ENCODE measurements at regions not wholly inside any gene's neighbourhood (a gene's known extent, or its start where the extent isn't known, plus 50 kb on each side); places are given as distances from the start of the nearest gene placed in this dataset.
"Not testable (repeated sequence)": the region's sequence is repeated elsewhere in the genome, so short reads cannot be mapped to it uniquely, and the experiment has no call there.

GRCh38 chr12:88828537-88828936, 248.3 kb upstream of the KITLG start:
- not testable (repeated sequence) for H3K36me3 ChIP-seq (ENCODE audit: insufficient read depth, low read length); H3K27ac ChIP-seq (ENCODE audit: low read depth, low read length); H3K9ac ChIP-seq (ENCODE audit: low read depth, low read length); H3K4me1 ChIP-seq (ENCODE audit: insufficient read depth, low read length); H3K4me3 ChIP-seq (ENCODE audit: low read length); H3K27me3 ChIP-seq (ENCODE audit: insufficient read depth, low read length); H3K9me3 ChIP-seq (ENCODE audit: insufficient read depth, low read depth, low read length)
- WGBS: 100% methylated on average over 2 of the region's 2 CpGs

DNA sequence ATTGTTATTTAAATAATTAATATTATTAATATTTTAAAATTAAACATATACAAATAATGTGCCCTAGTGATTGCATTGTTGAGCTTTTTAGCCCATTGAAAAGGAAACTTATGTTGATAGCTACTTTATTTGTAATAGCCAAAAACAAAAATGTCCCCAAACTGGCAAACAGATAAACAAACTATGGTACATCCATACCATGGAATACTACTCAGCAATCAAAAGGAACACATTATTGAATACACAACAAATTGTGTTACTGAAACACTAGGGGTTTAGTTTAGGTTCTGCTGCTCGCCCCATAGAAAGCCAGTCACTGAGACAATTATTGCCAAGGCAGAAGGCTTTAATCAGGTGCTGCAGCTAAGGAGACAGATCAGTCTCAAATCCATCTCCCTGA, 239.7 kb upstream of the KITLG start:
- Histone ChIP-seq H3K4me3 (ENCODE audit: low read length) (no peak overlapping the region), H3K27me3 (ENCODE audit: insufficient read depth, low read length) (no peaks in the 10 kb centered on the region), H3K27ac (ENCODE audit: low read depth, low read length) (no peak overlapping the region), H3K36me3 (ENCODE audit: insufficient read depth, low read length) (no peaks in the 10 kb centered on the region), H3K9me3 (ENCODE audit: insufficient read depth, low read depth, low read length) (peaks cover 6% of the 10 kb centered on the region; the same call in 1 of the 2 replicates), H3K4me1 (ENCODE audit: insufficient read depth, low read length) (no peaks in the 10 kb centered on the region), H3K9ac (ENCODE audit: low read depth, low read length) (no peak overlapping the region)
- WGBS: 100% methylated on average over 1 of the region's 1 CpG

DNA sequence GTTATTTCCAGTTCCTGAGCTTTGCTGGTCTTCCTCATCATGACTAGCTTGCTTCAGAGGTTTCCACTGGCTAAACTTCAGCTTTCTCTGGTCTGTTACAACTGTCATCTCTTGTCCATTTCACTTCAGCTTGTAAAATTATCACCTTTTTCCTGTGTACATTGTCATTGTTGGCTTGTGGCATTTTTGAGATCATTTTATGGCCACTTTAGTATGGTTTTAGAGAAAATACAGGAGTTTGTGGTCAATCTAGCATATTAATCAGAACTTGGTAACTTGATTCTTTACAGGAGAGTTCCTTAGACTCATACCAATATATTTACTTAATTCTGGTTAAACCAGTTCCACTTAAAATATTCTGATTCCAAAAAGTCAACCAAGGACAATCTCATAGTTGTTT, 235.9 kb upstream of the KITLG start:
- no peaks in the 10 kb centered on the region for H3K36me3 ChIP-seq (ENCODE audit: insufficient read depth, low read length)
- no peak overlapping the region for H3K9ac ChIP-seq (ENCODE audit: low read depth, low read length)
- H3K27ac ChIP-seq (ENCODE audit: low read depth, low read length): no peak overlapping the region
- H3K9me3 ChIP-seq (ENCODE audit: insufficient read depth, low read depth, low read length): peaks cover 6% of the 10 kb centered on the region; the same call in 1 of the 2 replicates
- H3K4me1 ChIP-seq (ENCODE audit: insufficient read depth, low read length): no peaks in the 10 kb centered on the region
- H3K4me3 ChIP-seq (ENCODE audit: low read length): no peak overlapping the region
- H3K27me3 ChIP-seq (ENCODE audit: insufficient read depth, low read length): no peaks in the 10 kb centered on the region

DNA sequence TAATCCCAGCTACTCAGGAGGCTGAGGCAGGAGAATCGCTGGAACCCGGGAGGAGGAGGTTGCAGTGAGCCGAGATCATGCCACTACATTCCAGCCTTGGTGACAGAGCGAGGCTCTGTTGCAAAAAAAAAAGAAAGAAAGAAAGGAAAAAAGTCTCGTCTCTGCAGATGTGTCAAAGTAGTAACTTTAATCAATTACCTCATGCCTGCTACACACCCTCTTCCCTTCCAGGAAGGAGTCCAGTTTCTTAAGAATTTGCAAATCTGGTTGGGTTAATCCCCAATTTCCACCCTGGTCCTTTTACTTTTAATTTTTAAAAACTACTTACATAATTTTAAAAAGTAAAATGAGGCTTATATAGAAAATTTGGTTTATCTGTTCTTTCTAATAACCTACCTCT, 234.5 kb upstream of the KITLG start:
- Histone ChIP-seq H3K4me1 (ENCODE audit: insufficient read depth, low read length) (no peaks in the 10 kb centered on the region), H3K9ac (ENCODE audit: low read depth, low read length) (no peak overlapping the region), H3K4me3 (ENCODE audit: low read length) (no peak overlapping the region), H3K9me3 (ENCODE audit: insufficient read depth, low read depth, low read length) (peaks cover 3% of the 10 kb centered on the region; the same call in 1 of the 2 replicates), H3K27ac (ENCODE audit: low read depth, low read length) (no peak overlapping the region), H3K27me3 (ENCODE audit: insufficient read depth, low read length) (no peaks in the 10 kb centered on the region), H3K36me3 (ENCODE audit: insufficient read depth, low read length) (no peaks in the 10 kb centered on the region)
- 92% methylated on average over 5 of the region's 5 CpGs for WGBS

- no peaks in the 10 kb centered on the region for H3K36me3 ChIP-seq (ENCODE audit: insufficient read depth, low read length)
- no peaks in the 10 kb centered on the region for H3K27me3 ChIP-seq (ENCODE audit: insufficient read depth, low read length)
- H3K9ac ChIP-seq (ENCODE audit: low read depth, low read length): no peak overlapping the region
- no peak overlapping the region for H3K4me3 ChIP-seq (ENCODE audit: low read length)
- WGBS: no CpG with 5 or more reads among the region's 1 CpG
- no peaks in the 10 kb centered on the region for H3K9me3 ChIP-seq (ENCODE audit: insufficient read depth, low read depth, low read length)
- H3K4me1 ChIP-seq (ENCODE audit: insufficient read depth, low read length): no peaks in the 10 kb centered on the region
- no peak overlapping the region for H3K27ac ChIP-seq (ENCODE audit: low read depth, low read length)
Measured at GRCh38 chr12:88812610-88813009, 232.3 kb upstream of the KITLG start.

GRCh38 chr12:88810806-88811205, 230.5 kb upstream of the KITLG start:
- Histone ChIP-seq H3K36me3 (ENCODE audit: insufficient read depth, low read length) (no peaks in the 10 kb centered on the region), H3K9me3 (ENCODE audit: insufficient read depth, low read depth, low read length) (no peaks in the 10 kb centered on the region), H3K27me3 (ENCODE audit: insufficient read depth, low read length) (no peaks in the 10 kb centered on the region), H3K27ac (ENCODE audit: low read depth, low read length) (no peak overlapping the region), H3K4me3 (ENCODE audit: low read length) (no peak overlapping the region), H3K9ac (ENCODE audit: low read depth, low read length) (no peak overlapping the region), H3K4me1 (ENCODE audit: insufficient read depth, low read length) (no peaks in the 10 kb centered on the region)
- 97% methylated on average over 1 of the region's 1 CpG for WGBS

- not testable (repeated sequence) for H3K4me3 ChIP-seq (ENCODE audit: low read length); H3K27ac ChIP-seq (ENCODE audit: low read depth, low read length); H3K9ac ChIP-seq (ENCODE audit: low read depth, low read length); H3K4me1 ChIP-seq (ENCODE audit: insufficient read depth, low read length); H3K27me3 ChIP-seq (ENCODE audit: insufficient read depth, low read length); H3K36me3 ChIP-seq (ENCODE audit: insufficient read depth, low read length); H3K9me3 ChIP-seq (ENCODE audit: insufficient read depth, low read depth, low read length)
- 93% methylated on average over 1 of the region's 1 CpG for WGBS
Measured at GRCh38 chr12:88809841-88810240, 229.6 kb upstream of the KITLG start.

DNA sequence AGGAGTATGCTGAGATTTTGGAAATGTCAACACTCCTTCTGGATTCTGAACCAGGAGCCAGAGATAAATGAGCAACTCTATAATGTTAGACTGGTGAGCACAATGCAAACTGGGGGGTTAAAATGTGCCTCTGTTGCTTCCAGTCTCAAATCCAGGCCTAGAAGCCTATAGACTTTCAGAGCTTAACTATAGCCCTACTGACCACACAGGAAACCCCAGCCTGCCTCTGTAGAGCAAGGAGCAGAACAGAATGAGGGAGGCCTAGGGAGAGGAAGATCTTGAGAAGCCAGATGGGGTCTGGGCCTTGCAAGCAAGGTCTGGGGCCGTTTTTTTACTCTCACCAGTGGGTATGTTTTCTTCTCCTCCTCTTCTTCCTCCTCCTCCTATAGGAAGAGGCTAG, 225.4 kb upstream of the KITLG start:
- H3K27ac ChIP-seq (ENCODE audit: low read depth, low read length): no peak overlapping the region
- no peaks in the 10 kb centered on the region for H3K9me3 ChIP-seq (ENCODE audit: insufficient read depth, low read depth, low read length)
- WGBS: no CpG with 5 or more reads among the region's 1 CpG
- no peak overlapping the region for H3K9ac ChIP-seq (ENCODE audit: low read depth, low read length)
- H3K36me3 ChIP-seq (ENCODE audit: insufficient read depth, low read length): no peaks in the 10 kb centered on the region
- H3K4me3 ChIP-seq (ENCODE audit: low read length): no peak overlapping the region
- H3K27me3 ChIP-seq (ENCODE audit: insufficient read depth, low read length): no peaks in the 10 kb centered on the region
- no peaks in the 10 kb centered on the region for H3K4me1 ChIP-seq (ENCODE audit: insufficient read depth, low read length)

DNA sequence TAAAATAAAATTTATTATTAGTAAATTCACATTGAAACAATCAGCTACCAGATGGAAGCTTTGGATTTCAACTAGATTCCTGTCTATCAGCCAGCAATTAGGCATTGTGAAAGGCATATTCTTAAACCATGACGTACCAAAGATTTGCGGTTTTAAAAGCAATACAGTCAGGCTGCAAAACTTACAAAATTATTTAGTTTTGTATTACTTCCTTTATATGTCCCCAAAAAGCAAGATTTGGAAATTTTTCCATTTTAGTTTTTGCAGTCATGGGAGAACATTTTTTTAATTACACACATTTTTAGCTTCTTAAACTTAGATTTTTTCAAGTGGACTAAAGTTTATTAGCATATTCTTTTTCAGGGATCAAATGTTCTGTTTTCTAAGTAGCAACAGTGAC, 225.0 kb upstream of the KITLG start:
- Histone ChIP-seq H3K27ac (ENCODE audit: low read depth, low read length) (no peak overlapping the region), H3K4me3 (ENCODE audit: low read length) (no peak overlapping the region), H3K27me3 (ENCODE audit: insufficient read depth, low read length) (no peaks in the 10 kb centered on the region), H3K4me1 (ENCODE audit: insufficient read depth, low read length) (no peaks in the 10 kb centered on the region), H3K9me3 (ENCODE audit: insufficient read depth, low read depth, low read length) (no peaks in the 10 kb centered on the region), H3K36me3 (ENCODE audit: insufficient read depth, low read length) (no peaks in the 10 kb centered on the region), H3K9ac (ENCODE audit: low read depth, low read length) (no peak overlapping the region)
- 100% methylated on average over 2 of the region's 2 CpGs for WGBS

GRCh38 chr12:88802096-88802706, 221.9 kb upstream of the KITLG start:
- 100% methylated on average over 2 of the region's 3 CpGs for WGBS
- Histone ChIP-seq H3K9ac (ENCODE audit: low read depth, low read length) (no peak overlapping the region), H3K27ac (ENCODE audit: low read depth, low read length) (no peak overlapping the region), H3K27me3 (ENCODE audit: insufficient read depth, low read length) (no peaks in the 10 kb centered on the region), H3K4me3 (ENCODE audit: low read length) (no peak overlapping the region), H3K4me1 (ENCODE audit: insufficient read depth, low read length) (no peaks in the 10 kb centered on the region), H3K36me3 (ENCODE audit: insufficient read depth, low read length) (no peaks in the 10 kb centered on the region), H3K9me3 (ENCODE audit: insufficient read depth, low read depth, low read length) (no peaks in the 10 kb centered on the region)

DNA sequence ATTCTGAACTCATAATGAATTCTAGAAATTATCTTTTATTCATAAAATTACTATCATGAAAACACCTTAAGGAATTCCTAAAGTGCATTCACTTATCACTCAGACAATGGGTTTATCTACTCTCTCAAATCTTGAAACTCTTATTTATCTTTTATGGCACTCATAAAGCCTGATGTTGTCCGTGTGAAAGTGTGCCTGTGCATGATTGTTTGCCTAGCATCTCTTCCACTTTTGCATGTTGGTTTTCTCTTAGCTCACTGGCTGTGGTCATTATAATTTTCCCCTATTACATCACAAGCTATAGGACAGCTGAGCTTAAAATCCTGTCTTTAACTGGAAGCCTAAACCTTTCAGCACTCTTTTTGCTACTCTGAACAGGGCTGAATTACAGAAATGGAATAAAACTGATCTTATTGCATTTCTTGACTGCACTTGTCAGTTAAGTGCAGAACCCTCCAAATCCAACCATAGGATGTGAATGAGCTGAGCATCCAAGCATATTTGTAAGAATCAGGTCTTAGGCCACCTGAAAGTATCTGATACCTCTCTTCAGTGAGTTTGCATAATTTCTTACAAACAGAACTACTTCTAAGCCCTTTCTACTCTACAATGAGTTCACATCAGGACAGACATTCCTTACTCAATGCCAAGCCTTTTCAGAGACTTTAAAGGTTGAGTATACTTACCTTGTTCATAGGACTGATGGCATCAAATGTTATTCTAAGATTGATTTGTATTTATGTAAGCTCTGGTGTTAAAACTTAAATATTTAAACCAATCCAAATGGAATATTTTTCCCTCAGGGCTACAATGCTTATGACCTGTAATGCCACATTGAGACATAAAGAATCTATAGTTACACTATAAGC, 221.2 kb upstream of the KITLG start:
- no peaks in the 10 kb centered on the region for H3K27me3 ChIP-seq (ENCODE audit: insufficient read depth, low read length)
- no peak overlapping the region for H3K4me3 ChIP-seq (ENCODE audit: low read length)
- no peaks in the 10 kb centered on the region for H3K4me1 ChIP-seq (ENCODE audit: insufficient read depth, low read length)
- H3K9me3 ChIP-seq (ENCODE audit: insufficient read depth, low read depth, low read length): no peaks in the 10 kb centered on the region
- no peaks in the 10 kb centered on the region for H3K36me3 ChIP-seq (ENCODE audit: insufficient read depth, low read length)
- H3K9ac ChIP-seq (ENCODE audit: low read depth, low read length): no peak overlapping the region
- no peak overlapping the region for H3K27ac ChIP-seq (ENCODE audit: low read depth, low read length)
- 100% methylated on average over 1 of the region's 1 CpG for whole genome bisulfite sequencing
